Activated T-helper 1 cell treated with anti-CD3 and anti-CD28 coated beads, Interleukin-12 subunit alpha, Interleukin-12 subunit beta, Interleukin-2, Interleukin-4 antibody, amounts not matched to agents 30 ng/mL and 10 ng/mL and 1 ng/mL, durations not matched to agents 14 hours and 24 hours and 36 hours (primary cell): ENCODE measurements at regions not wholly inside any gene's neighbourhood (a gene's known extent, or its start where the extent isn't known, plus 50 kb on each side); places are given as distances from the start of the nearest gene placed in this dataset.
"Not testable (repeated sequence)": the region's sequence is repeated elsewhere in the genome, so short reads cannot be mapped to it uniquely, and the experiment has no call there.

Source experiments
- DNase-seq: peaks from one replicate; pipeline ENCODE4 v3.0.0; 2021; ENCODE audit warnings: low spot score
- H3K27ac Mint-ChIP-seq: one replicate; pipeline ENCODE4 v1.8.0; 2021; ENCODE audit warnings: mild to moderate bottlenecking, mixed read lengths
- H3K27me3 Mint-ChIP-seq: one replicate; pipeline ENCODE4 v1.8.0; 2022; ENCODE audit warnings: mild to moderate bottlenecking, moderate library complexity, mixed read lengths; ENCODE audit not compliant: insufficient read depth
- H3K36me3 Mint-ChIP-seq: one replicate; pipeline ENCODE4 v1.8.0; 2021; ENCODE audit warnings: low read depth, mixed read lengths
- H3K4me1 Mint-ChIP-seq: one replicate; pipeline ENCODE4 v1.8.0; 2021; ENCODE audit warnings: low read depth, mixed read lengths
- H3K4me3 Mint-ChIP-seq: one replicate; pipeline ENCODE4 v1.8.0; 2021; ENCODE audit warnings: mild to moderate bottlenecking, moderate library complexity, mixed read lengths
- H3K9me3 Mint-ChIP-seq: one replicate; pipeline ENCODE4 v1.8.0; 2021; ENCODE audit warnings: mixed read lengths
- intact Hi-C: fragments of 100-400 bp; cut with micrococcal nuclease; formaldehyde crosslinking; loops from one replicate; pipeline ENCODE4 v1.15.1; 2024

GRCh38 chr20:59484228-59484627 is 120.1 kb upstream of the PHACTR3 start:
- Mint-ChIP-seq H3K9me3 (no peaks in the 10 kb centered on the region), H3K27ac (no peak overlapping the region), H3K4me1 (no peaks in the 10 kb centered on the region), H3K36me3 (no peaks in the 10 kb centered on the region), H3K27me3 (peaks cover 7% of the 10 kb centered on the region), H3K4me3 (no peak overlapping the region)
- intact Hi-C loops, result no loop called here
- no peak for DNase-seq

- Mint-ChIP-seq H3K9me3 (no peaks in the 10 kb centered on the region), H3K36me3 (no peaks in the 10 kb centered on the region), H3K4me3 (no peak overlapping the region), H3K4me1 (no peaks in the 10 kb centered on the region), H3K27me3 (peaks cover 2% of the 10 kb centered on the region), H3K27ac (no peak overlapping the region)
- no peak for DNase-seq
- intact Hi-C loops, result no loop called here
These were observed 118.5 kb upstream of the PHACTR3 start for GRCh38 chr20:59485576-59486454.

- H3K36me3 Mint-ChIP-seq, H3K4me1 Mint-ChIP-seq, intact Hi-C loops, H3K27ac Mint-ChIP-seq, H3K4me3 Mint-ChIP-seq, DNase-seq, H3K9me3 Mint-ChIP-seq, H3K27me3 Mint-ChIP-seq: not testable (repeated sequence)
These were observed 115.9 kb upstream of the PHACTR3 start for GRCh38 chr20:59488459-59488858.

GRCh38 chr20:59490196-59491004 is 113.9 kb upstream of the PHACTR3 start:
- intact Hi-C loops, H3K27ac Mint-ChIP-seq, H3K9me3 Mint-ChIP-seq, DNase-seq, H3K4me1 Mint-ChIP-seq, H3K4me3 Mint-ChIP-seq, H3K36me3 Mint-ChIP-seq, H3K27me3 Mint-ChIP-seq: not testable (repeated sequence)

GRCh38 chr20:59491884-59492283 is 112.5 kb upstream of the PHACTR3 start:
- DNase-seq, result no peak
- intact Hi-C loops, result no loop called here
- no peak overlapping the region for H3K4me3 Mint-ChIP-seq
- H3K27me3 Mint-ChIP-seq, result peaks cover 1% of the 10 kb centered on the region
- H3K4me1 Mint-ChIP-seq, result no peaks in the 10 kb centered on the region
- no peak overlapping the region for H3K27ac Mint-ChIP-seq
- H3K9me3 Mint-ChIP-seq, result no peaks in the 10 kb centered on the region
- H3K36me3 Mint-ChIP-seq, result no peaks in the 10 kb centered on the region

GRCh38 chr20:59493926-59494325 is 110.4 kb upstream of the PHACTR3 start:
- DNase-seq, result no peak
- H3K9me3 Mint-ChIP-seq, result no peaks in the 10 kb centered on the region
- peaks cover 1% of the 10 kb centered on the region for H3K27me3 Mint-ChIP-seq
- intact Hi-C loops, result no loop called here
- no peak overlapping the region for H3K4me3 Mint-ChIP-seq
- no peak overlapping the region for H3K27ac Mint-ChIP-seq
- no peaks in the 10 kb centered on the region for H3K4me1 Mint-ChIP-seq
- no peaks in the 10 kb centered on the region for H3K36me3 Mint-ChIP-seq

GRCh38 chr20:59495166-59495565 is 109.2 kb upstream of the PHACTR3 start:
- no peak for DNase-seq
- H3K27me3 Mint-ChIP-seq, result peaks cover 5% of the 10 kb centered on the region
- H3K4me1 Mint-ChIP-seq, result no peaks in the 10 kb centered on the region
- H3K36me3 Mint-ChIP-seq, result no peaks in the 10 kb centered on the region
- no peak overlapping the region for H3K4me3 Mint-ChIP-seq
- H3K9me3 Mint-ChIP-seq, result no peaks in the 10 kb centered on the region
- no peak overlapping the region for H3K27ac Mint-ChIP-seq
- intact Hi-C loops, result no loop called here

GRCh38 chr20:59495894-59496510 is 108.3 kb upstream of the PHACTR3 start:
- H3K27me3 Mint-ChIP-seq, result peaks cover 7% of the 10 kb centered on the region
- H3K4me3 Mint-ChIP-seq, result no peak overlapping the region
- intact Hi-C loops, result loop anchor here (1.0 kb wide), 1 partner anchor 626 kb away; no protein-coding TSS in a partner anchor
- H3K4me1 Mint-ChIP-seq, result no peaks in the 10 kb centered on the region
- no peaks in the 10 kb centered on the region for H3K9me3 Mint-ChIP-seq
- no peaks in the 10 kb centered on the region for H3K36me3 Mint-ChIP-seq
- DNase-seq, result peak; percentile 35
- H3K27ac Mint-ChIP-seq, result no peak overlapping the region

GRCh38 chr20:59498291-59498690 is 106.0 kb upstream of the PHACTR3 start:
- H3K9me3 Mint-ChIP-seq, result no peaks in the 10 kb centered on the region
- DNase-seq, result no peak
- peaks cover 6% of the 10 kb centered on the region for H3K27me3 Mint-ChIP-seq
- H3K27ac Mint-ChIP-seq, result no peak overlapping the region
- H3K4me3 Mint-ChIP-seq, result no peak overlapping the region
- intact Hi-C loops, result no loop called here
- no peaks in the 10 kb centered on the region for H3K4me1 Mint-ChIP-seq
- no peaks in the 10 kb centered on the region for H3K36me3 Mint-ChIP-seq

- DNase-seq, result no peak
- Mint-ChIP-seq H3K27me3 (peaks cover 6% of the 10 kb centered on the region), H3K27ac (no peak overlapping the region), H3K4me1 (no peaks in the 10 kb centered on the region), H3K9me3 (no peaks in the 10 kb centered on the region), H3K36me3 (no peaks in the 10 kb centered on the region), H3K4me3 (no peak overlapping the region)
- intact Hi-C loops, result no loop called here
These were observed 104.5 kb upstream of the PHACTR3 start for GRCh38 chr20:59499863-59500262.

GRCh38 chr20:59508729-59509128 is 95.6 kb upstream of the PHACTR3 start:
- no peak for DNase-seq
- Mint-ChIP-seq H3K27ac (no peak overlapping the region), H3K9me3 (no peaks in the 10 kb centered on the region), H3K27me3 (no peaks in the 10 kb centered on the region), H3K4me1 (no peaks in the 10 kb centered on the region), H3K36me3 (no peaks in the 10 kb centered on the region), H3K4me3 (no peak overlapping the region)
- intact Hi-C loops, result no loop called here

GRCh38 chr20:59512651-59513050 is 91.7 kb upstream of the PHACTR3 start:
- Mint-ChIP-seq H3K27ac (no peak overlapping the region), H3K36me3 (no peaks in the 10 kb centered on the region), H3K9me3 (no peaks in the 10 kb centered on the region), H3K27me3 (peaks cover 11% of the 10 kb centered on the region), H3K4me1 (no peaks in the 10 kb centered on the region), H3K4me3 (no peak overlapping the region)
- no peak for DNase-seq
- intact Hi-C loops, result no loop called here

- H3K4me1 Mint-ChIP-seq, result no peaks in the 10 kb centered on the region
- DNase-seq, result no peak
- no peaks in the 10 kb centered on the region for H3K36me3 Mint-ChIP-seq
- H3K4me3 Mint-ChIP-seq, result no peak overlapping the region
- peaks cover 11% of the 10 kb centered on the region for H3K27me3 Mint-ChIP-seq
- intact Hi-C loops, result no loop called here
- H3K27ac Mint-ChIP-seq, result no peak overlapping the region
- H3K9me3 Mint-ChIP-seq, result no peaks in the 10 kb centered on the region
These were observed 89.8 kb upstream of the PHACTR3 start for GRCh38 chr20:59514554-59514953.
